Stimulated activated CD4-positive, alpha-beta T cell treated with anti-CD3 and anti-CD28 coated beads, Interleukin-15, amount 100 ng/mL, for 24 hours (primary cell): ENCODE measurements at regions not wholly inside any gene's neighbourhood (a gene's known extent, or its start where the extent isn't known, plus 50 kb on each side); places are given as distances from the start of the nearest gene placed in this dataset.

Source experiments
- DNase-seq: peaks from one replicate; pipeline ENCODE4 v3.0.0-alpha.2; 2020

GRCh38 chr2:56444339-56444738 is 260.5 kb downstream of the CCDC85A start:
- no peak for DNase-seq

GRCh38 chr2:56448403-56449001 is 264.7 kb downstream of the CCDC85A start:
- no peak for DNase-seq

GRCh38 chr2:56449002-56449431 is 265.2 kb downstream of the CCDC85A start:
- DNase-seq = no peak

- DNase-seq = no peak
Observed at GRCh38 chr2:56449449-56449860, 265.7 kb downstream of the CCDC85A start.

- no peak for DNase-seq
Observed at GRCh38 chr2:56450047-56450446, 266.3 kb downstream of the CCDC85A start.

- DNase-seq = no peak
Observed at GRCh38 chr2:56450772-56451171, 267.0 kb downstream of the CCDC85A start.

- DNase-seq = no peak
Observed at GRCh38 chr2:56455642-56456041, 271.9 kb downstream of the CCDC85A start.

- no peak for DNase-seq
Observed at GRCh38 chr2:56456791-56457190, 273.0 kb downstream of the CCDC85A start.

GRCh38 chr2:56460508-56460907 is 276.7 kb downstream of the CCDC85A start:
- no peak for DNase-seq

GRCh38 chr2:56464066-56464465 is 280.3 kb downstream of the CCDC85A start:
- no peak for DNase-seq

GRCh38 chr2:56464613-56465012 is 280.8 kb downstream of the CCDC85A start:
- no peak for DNase-seq

- no peak for DNase-seq
Observed at GRCh38 chr2:56465491-56465890, 281.7 kb downstream of the CCDC85A start.

- no peak for DNase-seq
Observed at GRCh38 chr2:56473524-56473923, 289.7 kb downstream of the CCDC85A start.

- no peak for DNase-seq
Observed at GRCh38 chr2:56474412-56475158, 290.8 kb downstream of the CCDC85A start.

GRCh38 chr2:56475191-56475590 is 291.4 kb downstream of the CCDC85A start:
- DNase-seq = no peak

GRCh38 chr2:56476509-56477071 is 292.8 kb downstream of the CCDC85A start:
- DNase-seq = no peak

GRCh38 chr2:56478027-56478426 is 294.2 kb downstream of the CCDC85A start:
- DNase-seq = no peak

GRCh38 chr2:56483081-56483480 is 299.3 kb downstream of the CCDC85A start:
- DNase-seq = no peak

GRCh38 chr2:56484906-56485305 is 301.1 kb downstream of the CCDC85A start:
- DNase-seq = no peak

GRCh38 chr2:56500317-56500716 is 316.5 kb downstream of the CCDC85A start:
- DNase-seq = no peak

GRCh38 chr2:56502616-56503015 is 318.8 kb downstream of the CCDC85A start:
- no peak for DNase-seq

GRCh38 chr2:56505885-56506284 is 322.1 kb downstream of the CCDC85A start:
- no peak for DNase-seq

GRCh38 chr2:56508662-56509061 is 324.9 kb downstream of the CCDC85A start:
- DNase-seq = no peak

- no peak for DNase-seq
Observed at GRCh38 chr2:56510610-56511009, 326.8 kb downstream of the CCDC85A start.
